ENCODE measurements at regions not wholly inside any gene's neighbourhood (a gene's known extent, or its start where the extent isn't known, plus 50 kb on each side); places are given as distances from the start of the nearest gene placed in this dataset.

DNA sequence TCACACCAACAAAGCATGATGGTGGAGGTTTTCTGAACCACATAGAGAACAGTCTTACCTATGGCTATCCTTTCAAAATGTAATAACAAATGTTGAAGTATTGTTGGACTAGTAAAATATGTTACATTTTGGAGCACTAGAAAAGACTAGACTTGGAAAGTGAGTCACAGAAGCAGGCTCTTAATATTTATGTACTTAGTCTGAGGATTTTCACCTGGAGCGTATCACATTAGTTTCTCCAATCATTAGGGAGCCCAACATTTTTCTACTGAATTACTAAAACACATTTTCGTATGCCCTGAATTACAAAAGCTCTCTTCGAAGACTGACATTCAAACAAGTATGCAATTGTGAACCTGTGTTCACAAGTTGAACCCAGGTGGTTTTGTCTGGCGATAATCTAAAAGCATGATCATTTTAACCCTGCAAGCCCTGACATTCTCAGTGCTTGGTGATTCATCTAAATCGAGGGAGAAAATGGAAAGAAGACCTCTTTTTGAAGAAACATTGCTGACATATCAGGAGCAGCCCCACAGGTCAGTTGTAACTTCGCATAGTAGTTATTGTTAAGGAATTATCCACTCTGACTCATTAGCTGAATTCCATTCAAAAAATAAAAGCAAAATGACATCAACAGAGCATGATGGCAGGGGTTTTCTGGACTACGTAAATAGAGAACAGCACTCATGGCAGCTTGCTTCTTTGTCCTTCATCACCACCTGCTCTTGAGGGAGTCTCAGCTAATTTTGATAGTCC, 679.8 kb upstream of the NECTIN3 start (continued):
- TF ChIP-seq, protein P1, sequence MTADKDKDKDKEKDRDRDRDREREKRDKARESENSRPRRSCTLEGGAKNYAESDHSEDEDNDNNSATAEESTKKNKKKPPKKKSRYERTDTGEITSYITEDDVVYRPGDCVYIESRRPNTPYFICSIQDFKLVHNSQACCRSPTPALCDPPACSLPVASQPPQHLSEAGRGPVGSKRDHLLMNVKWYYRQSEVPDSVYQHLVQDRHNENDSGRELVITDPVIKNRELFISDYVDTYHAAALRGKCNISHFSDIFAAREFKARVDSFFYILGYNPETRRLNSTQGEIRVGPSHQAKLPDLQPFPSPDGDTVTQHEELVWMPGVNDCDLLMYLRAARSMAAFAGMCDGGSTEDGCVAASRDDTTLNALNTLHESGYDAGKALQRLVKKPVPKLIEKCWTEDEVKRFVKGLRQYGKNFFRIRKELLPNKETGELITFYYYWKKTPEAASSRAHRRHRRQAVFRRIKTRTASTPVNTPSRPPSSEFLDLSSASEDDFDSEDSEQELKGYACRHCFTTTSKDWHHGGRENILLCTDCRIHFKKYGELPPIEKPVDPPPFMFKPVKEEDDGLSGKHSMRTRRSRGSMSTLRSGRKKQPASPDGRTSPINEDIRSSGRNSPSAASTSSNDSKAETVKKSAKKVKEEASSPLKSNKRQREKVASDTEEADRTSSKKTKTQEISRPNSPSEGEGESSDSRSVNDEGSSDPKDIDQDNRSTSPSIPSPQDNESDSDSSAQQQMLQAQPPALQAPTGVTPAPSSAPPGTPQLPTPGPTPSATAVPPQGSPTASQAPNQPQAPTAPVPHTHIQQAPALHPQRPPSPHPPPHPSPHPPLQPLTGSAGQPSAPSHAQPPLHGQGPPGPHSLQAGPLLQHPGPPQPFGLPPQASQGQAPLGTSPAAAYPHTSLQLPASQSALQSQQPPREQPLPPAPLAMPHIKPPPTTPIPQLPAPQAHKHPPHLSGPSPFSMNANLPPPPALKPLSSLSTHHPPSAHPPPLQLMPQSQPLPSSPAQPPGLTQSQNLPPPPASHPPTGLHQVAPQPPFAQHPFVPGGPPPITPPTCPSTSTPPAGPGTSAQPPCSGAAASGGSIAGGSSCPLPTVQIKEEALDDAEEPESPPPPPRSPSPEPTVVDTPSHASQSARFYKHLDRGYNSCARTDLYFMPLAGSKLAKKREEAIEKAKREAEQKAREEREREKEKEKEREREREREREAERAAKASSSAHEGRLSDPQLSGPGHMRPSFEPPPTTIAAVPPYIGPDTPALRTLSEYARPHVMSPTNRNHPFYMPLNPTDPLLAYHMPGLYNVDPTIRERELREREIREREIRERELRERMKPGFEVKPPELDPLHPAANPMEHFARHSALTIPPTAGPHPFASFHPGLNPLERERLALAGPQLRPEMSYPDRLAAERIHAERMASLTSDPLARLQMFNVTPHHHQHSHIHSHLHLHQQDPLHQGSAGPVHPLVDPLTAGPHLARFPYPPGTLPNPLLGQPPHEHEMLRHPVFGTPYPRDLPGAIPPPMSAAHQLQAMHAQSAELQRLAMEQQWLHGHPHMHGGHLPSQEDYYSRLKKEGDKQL (CRISPR knock-in tag; IDR thresholded peaks at IDR 0.05; ENCODE audit: borderline replicate concordance): no peak
- TF ChIP-seq RUNX1 (IDR thresholded peaks at IDR 0.05; ENCODE audit: low read depth) (no peak), ZNF140 (CRISPR knock-in tag; IDR thresholded peaks at IDR 0.05) (no peak), RNF2 (IDR thresholded peaks at IDR 0.05) (no peak), ZFPM2 (CRISPR knock-in tag; IDR thresholded peaks at IDR 0.05) (no peak), IFI16 (CRISPR knock-in tag; IDR thresholded peaks at IDR 0.05) (no peak), NCOA4 (IDR thresholded peaks at IDR 0.05; ENCODE audit: partially characterized antibody) (no peak), MYNN (IDR thresholded peaks at IDR 0.05) (no peak), MYNN (CRISPR knock-in tag; IDR thresholded peaks at IDR 0.05) (no peak), SIX5 (IDR thresholded peaks at IDR 0.05; ENCODE audit: borderline replicate concordance in 1 of 2, insufficient read depth in 1 of 2, low read depth in 1 of 2, low read length in 2 of 2) (no peak), MCM2 (IDR thresholded peaks at IDR 0.05; ENCODE audit: low read depth) (no peak)
- TF ChIP-seq, protein P2, sequence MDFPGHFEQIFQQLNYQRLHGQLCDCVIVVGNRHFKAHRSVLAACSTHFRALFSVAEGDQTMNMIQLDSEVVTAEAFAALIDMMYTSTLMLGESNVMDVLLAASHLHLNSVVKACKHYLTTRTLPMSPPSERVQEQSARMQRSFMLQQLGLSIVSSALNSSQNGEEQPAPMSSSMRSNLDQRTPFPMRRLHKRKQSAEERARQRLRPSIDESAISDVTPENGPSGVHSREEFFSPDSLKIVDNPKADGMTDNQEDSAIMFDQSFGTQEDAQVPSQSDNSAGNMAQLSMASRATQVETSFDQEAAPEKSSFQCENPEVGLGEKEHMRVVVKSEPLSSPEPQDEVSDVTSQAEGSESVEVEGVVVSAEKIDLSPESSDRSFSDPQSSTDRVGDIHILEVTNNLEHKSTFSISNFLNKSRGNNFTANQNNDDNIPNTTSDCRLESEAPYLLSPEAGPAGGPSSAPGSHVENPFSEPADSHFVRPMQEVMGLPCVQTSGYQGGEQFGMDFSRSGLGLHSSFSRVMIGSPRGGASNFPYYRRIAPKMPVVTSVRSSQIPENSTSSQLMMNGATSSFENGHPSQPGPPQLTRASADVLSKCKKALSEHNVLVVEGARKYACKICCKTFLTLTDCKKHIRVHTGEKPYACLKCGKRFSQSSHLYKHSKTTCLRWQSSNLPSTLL (IDR thresholded peaks at IDR 0.05): no peak

All from K562 (cell line).